Osteoblast (primary cell): ENCODE measurements at regions not wholly inside any gene's neighbourhood (a gene's known extent, or its start where the extent isn't known, plus 50 kb on each side); places are given as distances from the start of the nearest gene placed in this dataset.

ENCODE experiments used
- DNase-seq: peaks from one replicate; pipeline ENCODE4 v3.0.0; 2011; ENCODE audit warnings: low spot score, mixed read lengths; ENCODE audit not compliant: insufficient read length; ENCODE audit errors: missing footprints
- H2AFZ ChIP-seq: 2 replicates; pipeline ENCODE4 v1.6.0; 2011; ENCODE audit warnings: mild to moderate bottlenecking, low read length
- H3K27ac ChIP-seq: 2 replicates; pipeline ENCODE4 v1.5.1; 2011; ENCODE audit warnings: mild to moderate bottlenecking, low read depth, low read length, moderate library complexity
- H3K27me3 ChIP-seq: 2 replicates; pipeline ENCODE4 v1.6.0; 2012; ENCODE audit warnings: mild to moderate bottlenecking, control low read depth, inconsistent platforms, low read length, moderate library complexity; ENCODE audit not compliant: insufficient read depth
- H3K36me3 ChIP-seq: 2 replicates; pipeline ENCODE4 v1.5.1; 2011; ENCODE audit warnings: mild to moderate bottlenecking, low read length, control low read depth, moderate library complexity; ENCODE audit not compliant: insufficient read depth
- H3K4me1 ChIP-seq: 2 replicates; pipeline ENCODE4 v1.5.1; 2011; ENCODE audit warnings: mild to moderate bottlenecking, low read length, control low read depth, moderate library complexity; ENCODE audit not compliant: insufficient read depth
- H3K4me2 ChIP-seq: 2 replicates; pipeline ENCODE4 v1.6.0; 2011; ENCODE audit warnings: mild to moderate bottlenecking, low read length; ENCODE audit not compliant: insufficient read depth
- H3K4me3 ChIP-seq: fragments of 200-600 bp; sonication (generic); 3 replicates; pipeline ENCODE4 v1.5.1; 2012; ENCODE audit warnings: mild to moderate bottlenecking, low read length, inconsistent platforms; ENCODE audit not compliant: insufficient read depth
- H3K79me2 ChIP-seq: 2 replicates; pipeline ENCODE4 v1.6.0; 2012; ENCODE audit warnings: mild to moderate bottlenecking, low read length, control low read depth, inconsistent platforms; ENCODE audit not compliant: insufficient read depth
- H3K9me3 ChIP-seq: 2 replicates; pipeline ENCODE4 v1.5.1; 2011; ENCODE audit warnings: low read depth, low read length, control low read depth
- H4K20me1 ChIP-seq: 2 replicates; pipeline ENCODE4 v1.6.0; 2012; ENCODE audit warnings: mild to moderate bottlenecking, low read length, control low read depth; ENCODE audit not compliant: insufficient read depth
- TF ChIP-seq, protein P1 (sequence below): IDR thresholded peaks from 2 replicates; pipeline ENCODE4 v1.5.1; 2011; ENCODE audit warnings: mild to moderate bottlenecking, low read depth, low read length, moderate library complexity; ENCODE audit errors: extremely low read depth

DNA sequence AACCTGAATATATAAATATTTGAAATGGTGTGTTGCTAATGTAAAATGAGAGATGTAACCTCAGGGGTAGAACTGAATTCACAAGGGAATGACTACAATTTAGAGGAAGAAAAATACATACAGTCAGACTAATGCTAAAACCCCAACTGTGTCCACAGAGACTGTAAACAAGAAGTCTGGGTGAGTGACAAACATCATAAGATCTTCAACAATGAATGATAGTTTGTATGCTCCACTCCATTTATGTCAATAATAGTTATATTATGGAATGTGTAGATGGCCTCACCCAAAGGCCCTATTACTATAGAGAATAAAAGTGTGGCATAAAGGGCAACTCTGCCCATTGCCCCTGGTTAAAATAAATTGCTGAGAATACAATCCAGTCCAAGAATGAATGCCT lies 102.9 kb downstream of the CETN3 start:
- no peak overlapping the region for H3K4me3 ChIP-seq
- no peaks in the 10 kb centered on the region for H4K20me1 ChIP-seq
- H3K79me2 ChIP-seq = no peaks in the 10 kb centered on the region
- no peak for DNase-seq
- no peak overlapping the region for H3K27ac ChIP-seq
- H3K9me3 ChIP-seq = no peaks in the 10 kb centered on the region
- no peak overlapping the region for H2AFZ ChIP-seq
- H3K27me3 ChIP-seq = no peaks in the 10 kb centered on the region
- no peaks in the 10 kb centered on the region for H3K36me3 ChIP-seq
- TF ChIP-seq, protein P1, sequence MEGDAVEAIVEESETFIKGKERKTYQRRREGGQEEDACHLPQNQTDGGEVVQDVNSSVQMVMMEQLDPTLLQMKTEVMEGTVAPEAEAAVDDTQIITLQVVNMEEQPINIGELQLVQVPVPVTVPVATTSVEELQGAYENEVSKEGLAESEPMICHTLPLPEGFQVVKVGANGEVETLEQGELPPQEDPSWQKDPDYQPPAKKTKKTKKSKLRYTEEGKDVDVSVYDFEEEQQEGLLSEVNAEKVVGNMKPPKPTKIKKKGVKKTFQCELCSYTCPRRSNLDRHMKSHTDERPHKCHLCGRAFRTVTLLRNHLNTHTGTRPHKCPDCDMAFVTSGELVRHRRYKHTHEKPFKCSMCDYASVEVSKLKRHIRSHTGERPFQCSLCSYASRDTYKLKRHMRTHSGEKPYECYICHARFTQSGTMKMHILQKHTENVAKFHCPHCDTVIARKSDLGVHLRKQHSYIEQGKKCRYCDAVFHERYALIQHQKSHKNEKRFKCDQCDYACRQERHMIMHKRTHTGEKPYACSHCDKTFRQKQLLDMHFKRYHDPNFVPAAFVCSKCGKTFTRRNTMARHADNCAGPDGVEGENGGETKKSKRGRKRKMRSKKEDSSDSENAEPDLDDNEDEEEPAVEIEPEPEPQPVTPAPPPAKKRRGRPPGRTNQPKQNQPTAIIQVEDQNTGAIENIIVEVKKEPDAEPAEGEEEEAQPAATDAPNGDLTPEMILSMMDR = no peak
- H3K4me1 ChIP-seq = no peaks in the 10 kb centered on the region
- H3K4me2 ChIP-seq = no peak overlapping the region

- Histone ChIP-seq H4K20me1 (no peaks in the 10 kb centered on the region), H3K4me1 (no peaks in the 10 kb centered on the region), H3K27ac (no peak overlapping the region), H3K9me3 (no peaks in the 10 kb centered on the region), H3K27me3 (no peaks in the 10 kb centered on the region), H3K79me2 (no peaks in the 10 kb centered on the region), H3K36me3 (no peaks in the 10 kb centered on the region), H2AFZ (no peak overlapping the region), H3K4me2 (no peak overlapping the region), H3K4me3 (no peak overlapping the region)
- TF ChIP-seq, protein P1 = no peak
- DNase-seq = no peak
These were observed 104.4 kb downstream of the CETN3 start for GRCh38 chr5:90305041-90305720.

GRCh38 chr5:90301248-90301647 lies 108.3 kb downstream of the CETN3 start:
- TF ChIP-seq, protein P1 = no peak
- no peak overlapping the region for H3K4me3 ChIP-seq
- H3K27ac ChIP-seq = no peak overlapping the region
- H3K79me2 ChIP-seq = no peaks in the 10 kb centered on the region
- no peaks in the 10 kb centered on the region for H4K20me1 ChIP-seq
- no peaks in the 10 kb centered on the region for H3K4me1 ChIP-seq
- H3K4me2 ChIP-seq = no peak overlapping the region
- H3K36me3 ChIP-seq = no peaks in the 10 kb centered on the region
- H3K27me3 ChIP-seq = no peaks in the 10 kb centered on the region
- H3K9me3 ChIP-seq = no peaks in the 10 kb centered on the region
- no peak for DNase-seq
- no peak overlapping the region for H2AFZ ChIP-seq

- TF ChIP-seq, protein P1 = no peak
- Histone ChIP-seq H3K4me2 (no peak overlapping the region), H4K20me1 (no peaks in the 10 kb centered on the region), H3K36me3 (no peaks in the 10 kb centered on the region), H2AFZ (no peak overlapping the region), H3K4me3 (no peak overlapping the region), H3K4me1 (no peaks in the 10 kb centered on the region), H3K27ac (no peak overlapping the region), H3K79me2 (no peaks in the 10 kb centered on the region), H3K9me3 (no peaks in the 10 kb centered on the region), H3K27me3 (no peaks in the 10 kb centered on the region)
- DNase-seq = no peak
These were observed 112.4 kb downstream of the CETN3 start for GRCh38 chr5:90297045-90297764.
